H1 (cell line): ENCODE measurements at regions not wholly inside any gene's neighbourhood (a gene's known extent, or its start where the extent isn't known, plus 50 kb on each side); places are given as distances from the start of the nearest gene placed in this dataset.

Source experiments
- CHD1 ChIP-seq: IDR thresholded peaks from 2 replicates; pipeline ENCODE4 v1.6.1; 2012; ENCODE audit warnings: low read depth, low read length, improper control_type of control experiment
- CREB1 ChIP-seq: IDR thresholded peaks from 2 replicates; pipeline ENCODE4 v1.6.1; 2012; ENCODE audit warnings: inconsistent platforms
- CTCF ChIP-seq, 3 experiments: IDR thresholded peaks; 1 replicate in 2 of 3; 2 replicates in 1 of 3; pipeline versions ENCODE4 v1.5.1 to v1.6.1; 2011; ENCODE audit warnings: low read length in 3 of 3, mild to moderate bottlenecking in 3 of 3, inconsistent platforms in 2 of 3, low read depth in 1 of 3, moderate library complexity in 1 of 3; ENCODE audit not compliant: insufficient read depth in 1 of 3; ENCODE audit errors: control extremely low read depth in 1 of 3
- GABPA ChIP-seq: IDR thresholded peaks from 2 replicates; pipeline ENCODE4 v1.6.1; 2011; ENCODE audit warnings: mild to moderate bottlenecking, low read length, moderate library complexity, borderline replicate concordance; ENCODE audit not compliant: insufficient read depth
- HDAC6 ChIP-seq: IDR thresholded peaks from one replicate; pipeline ENCODE4 v1.7.1; 2012; ENCODE audit warnings: low read depth, mild to moderate bottlenecking, inconsistent platforms, low read length, moderate library complexity
- JUND ChIP-seq: IDR thresholded peaks from 2 replicates; pipeline ENCODE4 v1.6.1; 2011; ENCODE audit warnings: mild to moderate bottlenecking, improper control_type of control experiment, low read length
- NRF1 ChIP-seq: IDR thresholded peaks from 2 replicates; pipeline ENCODE4 v1.6.1; 2011; ENCODE audit warnings: mild to moderate bottlenecking, low read depth, low read length, improper control_type of control experiment
- POLR2A ChIP-seq, 2 experiments: IDR thresholded peaks; 1 replicate in 1 of 2; 2 replicates in 1 of 2; pipeline ENCODE4 v1.6.1; 2011; ENCODE audit warnings: low read depth in 2 of 2, low read length in 2 of 2, mild to moderate bottlenecking in 2 of 2; ENCODE audit errors: control extremely low read depth in 1 of 2
- RAD21 ChIP-seq, 2 experiments: IDR thresholded peaks in 1 of 2; conservative IDR thresholded peaks in 1 of 2; 2 replicates each; pipeline ENCODE4 v1.6.1; 2011; ENCODE audit warnings: low read depth in 2 of 2, low read length in 2 of 2, improper control_type of control experiment in 1 of 2, inconsistent platforms in 1 of 2, mild to moderate bottlenecking in 1 of 2, moderate library complexity in 1 of 2
- SIN3A ChIP-seq, 2 experiments: IDR thresholded peaks in 1 of 2; conservative IDR thresholded peaks in 1 of 2; 2 replicates each; pipeline ENCODE4 v1.6.1; 2011 to 2012; ENCODE audit warnings: low read length in 2 of 2, improper control_type of control experiment in 1 of 2, low read depth in 1 of 2, mild to moderate bottlenecking in 1 of 2
- TCF12 ChIP-seq: IDR thresholded peaks from 2 replicates; pipeline ENCODE4 v1.6.1; 2011; ENCODE audit warnings: low read depth, mild to moderate bottlenecking, low read length
- TEAD4 ChIP-seq: IDR thresholded peaks from 2 replicates; pipeline ENCODE4 v1.6.1; 2012; ENCODE audit warnings: low read depth, low read length, inconsistent platforms, mixed read lengths
- YY1 ChIP-seq: IDR thresholded peaks from 2 replicates; pipeline ENCODE4 v1.6.1; 2011; ENCODE audit warnings: low read depth, mild to moderate bottlenecking, low read length

- TF ChIP-seq NRF1: no peak
- no peak for TF ChIP-seq CREB1
- TF ChIP-seq SIN3A (conservative IDR thresholded peaks at IDR 0.05 in 1 of 2, IDR thresholded peaks at IDR 0.05 in 1 of 2; ENCODE audit: low read depth in 1 of 2, low read length in 2 of 2): no peak
- TF ChIP-seq JUND: no peak
- TF ChIP-seq CTCF (IDR thresholded peaks at IDR 0.05; ENCODE audit: control extremely low read depth in 1 of 3, insufficient read depth in 1 of 3, low read depth in 1 of 3, low read length in 3 of 3): no peak
- no peak for TF ChIP-seq GABPA
- no peak for TF ChIP-seq TCF12
- TF ChIP-seq CHD1: no peak
- no peak for TF ChIP-seq RAD21 (IDR thresholded peaks at IDR 0.05 in 1 of 2, conservative IDR thresholded peaks at IDR 0.05 in 1 of 2; ENCODE audit: low read depth in 2 of 2, low read length in 2 of 2)
- no peak for TF ChIP-seq YY1
- TF ChIP-seq HDAC6: no peak
- TF ChIP-seq TEAD4: no peak
- no peak for TF ChIP-seq POLR2A (IDR thresholded peaks at IDR 0.05; ENCODE audit: control extremely low read depth in 1 of 2, low read depth in 2 of 2, low read length in 2 of 2)
Measured at GRCh38 chr4:66023061-66023460, 352.8 kb upstream of the EPHA5 start.
